HG03442 (cell line): ENCODE measurements at regions not wholly inside any gene's neighbourhood (a gene's known extent, or its start where the extent isn't known, plus 50 kb on each side); places are given as distances from the start of the nearest gene placed in this dataset.

Experiments
- ATAC-seq: cut with Tn5 transposase; IDR thresholded peaks from one replicate; pipeline ENCODE4 v1.9.1; 2021; ENCODE audit warnings: mild to moderate bottlenecking, moderate library complexity; ENCODE audit not compliant: unreplicated experiment

DNA sequence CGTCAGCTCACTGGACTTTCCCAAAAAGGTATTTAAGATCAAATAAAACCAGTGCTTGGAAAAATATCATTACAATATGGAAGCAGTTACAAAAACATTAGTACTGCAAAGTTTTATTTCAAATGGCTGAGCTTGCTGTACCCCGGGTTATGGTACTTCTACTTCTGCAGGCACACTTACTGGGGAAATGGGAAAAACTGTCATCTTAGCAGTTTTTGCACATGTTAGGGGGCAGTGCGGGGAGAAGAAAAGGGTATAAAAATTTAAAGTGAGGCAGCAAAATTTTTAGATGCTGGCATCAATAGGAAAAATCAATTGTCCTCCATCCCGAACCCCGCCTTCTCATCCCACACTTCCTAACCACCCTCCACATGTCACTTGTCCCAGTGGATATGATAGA, 133.4 kb downstream of the ATG4C start:
- ATAC-seq: no peak

DNA sequence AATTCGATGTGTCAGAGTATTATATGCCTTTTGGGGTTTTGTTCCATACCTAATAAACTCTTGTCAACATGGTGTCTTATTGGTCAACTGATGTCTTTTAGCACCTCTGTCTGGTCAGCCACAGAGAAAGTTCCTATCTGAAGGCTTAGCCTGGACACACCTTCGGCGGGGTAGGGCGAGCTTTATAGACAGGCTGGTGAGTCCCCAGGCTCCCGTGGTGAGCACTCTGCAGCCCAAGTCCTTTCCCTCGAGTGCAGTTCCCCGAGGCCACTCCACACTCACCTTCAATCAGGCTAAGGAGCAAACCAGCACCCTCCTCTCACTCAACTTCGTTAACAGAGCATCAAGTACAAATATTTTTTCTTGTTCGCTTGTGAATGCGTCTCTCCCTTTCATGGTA, 133.9 kb downstream of the ATG4C start:
- ATAC-seq: no peak

DNA sequence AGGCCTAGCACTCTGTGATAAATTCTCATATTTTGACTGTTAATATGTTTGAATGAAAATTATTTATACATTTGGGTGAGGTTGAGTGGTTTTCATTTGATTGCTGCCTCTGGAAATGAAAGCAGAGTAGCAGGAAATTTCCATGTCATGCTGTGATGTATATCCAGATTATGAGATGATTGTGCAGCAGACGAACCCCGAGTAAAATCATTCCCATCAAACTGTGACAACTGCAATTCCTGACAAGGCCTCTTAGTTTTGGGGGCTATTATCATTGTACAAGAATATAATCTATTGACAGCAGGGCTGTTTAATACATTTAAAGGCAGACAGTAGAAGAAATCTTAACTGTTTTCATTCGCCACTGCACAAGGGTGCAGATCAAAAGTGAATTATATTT, 134.8 kb downstream of the ATG4C start:
- no peak for ATAC-seq

DNA sequence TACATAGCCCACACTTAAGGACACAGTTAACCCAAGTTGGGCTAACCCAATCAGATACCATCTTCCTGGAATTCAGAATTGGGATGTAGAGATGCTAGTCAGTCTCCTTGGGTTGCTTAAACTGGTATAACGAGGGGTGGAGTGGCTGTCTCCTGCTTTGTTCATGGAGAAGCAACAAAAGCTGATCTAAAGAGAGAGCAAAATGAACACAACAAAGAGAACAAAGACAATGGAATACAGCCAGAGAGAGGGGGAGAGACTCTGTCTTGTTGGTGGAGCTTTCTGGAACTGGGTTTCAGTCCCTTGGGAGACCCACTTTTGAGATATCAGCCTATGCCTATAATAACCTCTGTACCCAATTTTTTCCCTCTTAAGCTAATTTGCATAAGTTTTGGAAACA, 138.1 kb downstream of the ATG4C start:
- ATAC-seq: no peak

DNA sequence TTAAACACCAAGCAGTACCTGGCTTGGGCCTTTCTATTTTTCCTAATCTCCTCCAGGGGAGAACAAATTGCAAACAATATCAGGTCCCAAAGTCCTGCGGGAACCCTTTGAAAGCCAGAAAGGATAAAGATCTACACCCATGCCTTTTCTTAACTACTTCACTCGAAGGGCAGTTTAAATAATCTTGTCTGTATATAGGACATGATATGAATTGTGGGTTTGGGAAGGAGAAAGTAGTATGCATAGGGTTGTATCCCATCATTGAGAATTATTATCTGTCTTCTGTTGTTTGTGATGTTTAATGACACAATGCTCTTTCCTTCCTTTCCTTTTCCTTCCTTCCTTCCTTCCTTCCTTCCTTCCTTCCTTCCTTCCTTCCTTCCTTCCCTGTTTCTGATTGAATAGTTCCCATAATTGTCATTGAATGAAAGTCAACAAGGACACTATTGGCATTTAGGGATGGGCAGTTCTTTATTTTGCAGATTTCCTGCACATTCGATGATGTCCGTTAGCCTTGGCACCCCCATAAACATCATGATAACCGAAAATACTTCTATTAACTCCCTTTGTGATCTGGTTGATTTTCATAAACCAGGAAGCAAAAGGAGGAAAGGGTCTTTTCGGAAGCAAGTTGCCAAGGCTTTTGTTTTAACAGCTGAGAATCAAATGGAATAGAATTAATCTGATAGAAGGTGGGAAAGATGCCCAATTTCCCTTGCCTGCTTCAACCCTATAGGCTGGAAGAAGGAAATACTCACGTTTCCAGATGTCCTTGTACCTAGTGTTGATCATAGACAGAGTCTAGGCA, 141.3 kb downstream of the ATG4C start:
- ATAC-seq: no peak

DNA sequence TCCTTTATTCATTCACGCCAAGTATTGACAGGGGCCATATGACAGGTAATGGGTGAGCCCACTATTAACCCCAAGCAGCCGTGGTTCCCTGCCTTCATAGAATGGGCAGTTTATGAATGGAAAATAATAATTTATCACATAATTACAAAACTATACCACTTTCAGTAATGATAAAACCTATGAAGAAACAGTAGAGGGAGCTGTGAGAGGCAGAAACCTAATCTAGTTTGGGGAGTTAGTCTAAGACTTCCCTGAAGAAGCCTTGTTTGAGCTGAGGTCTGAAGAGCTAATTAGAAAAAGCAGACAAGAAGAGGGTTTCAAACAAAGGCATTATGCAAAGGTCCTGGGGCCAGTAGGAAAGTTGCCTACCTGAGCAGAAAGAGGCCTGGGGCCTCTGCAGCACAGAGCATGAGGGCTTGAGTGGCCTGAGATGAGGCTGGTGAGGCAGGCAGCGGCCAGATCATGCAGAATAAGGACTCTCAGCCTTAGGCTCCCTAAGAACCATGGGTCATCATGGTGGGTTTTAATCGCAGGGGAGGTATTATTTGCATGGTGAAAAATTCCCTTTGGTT, 142.8 kb downstream of the ATG4C start:
- ATAC-seq: no peak

DNA sequence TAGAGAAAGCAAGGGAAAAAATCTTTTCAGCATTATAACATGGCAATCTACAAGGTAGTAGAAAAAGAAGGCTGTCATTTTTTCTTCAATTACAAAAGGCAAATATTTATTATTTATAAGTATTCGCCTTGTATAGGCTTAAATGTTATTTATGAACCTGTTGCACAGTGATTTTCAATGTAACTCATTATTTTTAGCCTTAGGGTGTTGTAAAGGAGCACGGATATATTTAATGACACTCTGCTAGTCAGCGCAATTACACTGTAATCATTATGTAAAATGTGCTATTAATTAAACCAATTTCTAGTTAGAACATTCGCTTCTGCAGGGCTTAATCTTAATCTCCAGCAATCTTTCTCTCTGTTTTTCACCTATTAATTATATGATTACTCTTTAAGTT, 145.0 kb downstream of the ATG4C start:
- ATAC-seq: no peak

DNA sequence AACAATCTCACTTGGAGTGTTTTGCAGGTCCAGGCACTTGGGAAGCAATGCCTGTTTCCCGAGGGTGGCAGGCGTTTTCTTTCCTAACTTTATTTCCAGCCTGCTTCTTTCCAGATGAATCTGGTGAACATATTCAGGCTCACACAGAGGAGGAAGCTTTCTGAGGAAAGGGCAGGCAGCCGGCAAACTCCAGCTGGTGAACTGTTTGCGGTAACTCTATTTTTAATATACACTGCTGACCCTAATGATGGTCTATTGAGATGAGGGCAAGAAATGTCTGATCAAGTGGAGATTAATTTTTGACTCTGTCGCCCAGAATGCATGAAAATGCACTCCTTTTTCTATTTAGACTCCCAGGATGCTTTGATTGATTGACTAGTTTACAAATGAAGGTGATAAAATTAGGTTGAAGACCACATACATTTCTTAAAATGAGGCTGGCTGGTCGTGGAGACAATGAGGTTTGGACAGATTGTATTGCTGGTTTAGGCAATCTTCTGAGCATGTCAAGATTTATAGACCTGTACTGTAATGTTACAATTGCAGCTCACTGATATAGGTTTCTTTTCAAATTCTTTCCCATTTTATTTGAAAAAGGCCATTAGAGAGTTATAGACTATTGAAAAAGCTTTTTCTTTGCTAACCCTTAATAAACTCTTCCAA, 153.8 kb downstream of the ATG4C start:
- no peak for ATAC-seq

DNA sequence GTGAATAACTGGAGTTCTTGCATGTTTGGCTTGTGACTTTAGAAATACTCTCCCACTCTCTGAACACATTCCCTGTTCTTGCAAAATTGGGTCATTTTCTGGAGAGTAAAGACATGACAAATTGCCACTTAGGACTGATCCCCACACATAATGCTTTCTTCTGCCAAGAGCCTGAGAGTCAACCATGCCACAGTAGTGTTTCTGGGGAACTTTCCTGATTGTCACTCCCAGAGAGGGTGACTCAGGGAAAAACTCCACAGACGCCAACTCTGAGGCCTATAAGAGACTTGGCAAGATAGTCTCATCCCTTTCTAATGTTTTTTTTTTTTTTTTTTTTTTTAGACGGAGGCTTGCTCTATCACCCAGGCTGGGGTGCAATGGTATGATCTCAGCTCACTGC, 157.8 kb downstream of the ATG4C start:
- ATAC-seq: no peak

DNA sequence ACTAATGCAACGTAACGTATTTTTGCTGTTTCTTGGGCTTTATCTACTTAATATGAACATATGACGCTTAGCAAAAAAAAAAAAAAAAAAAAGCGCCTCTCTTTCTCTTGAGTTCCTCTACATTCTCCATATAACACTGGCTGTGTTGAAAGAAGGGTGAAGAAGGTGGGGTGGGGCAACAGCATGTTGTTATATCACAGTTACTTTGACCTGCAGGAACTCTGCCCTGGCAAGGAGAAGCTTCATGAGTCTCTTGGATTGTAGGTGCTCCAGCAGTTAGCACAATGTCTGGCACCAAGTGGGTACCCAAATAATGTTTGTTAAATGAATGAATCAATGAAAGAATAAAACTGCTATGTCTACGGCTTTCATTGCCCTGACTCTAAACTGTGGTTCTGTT, 162.6 kb downstream of the ATG4C start:
- ATAC-seq: no peak

DNA sequence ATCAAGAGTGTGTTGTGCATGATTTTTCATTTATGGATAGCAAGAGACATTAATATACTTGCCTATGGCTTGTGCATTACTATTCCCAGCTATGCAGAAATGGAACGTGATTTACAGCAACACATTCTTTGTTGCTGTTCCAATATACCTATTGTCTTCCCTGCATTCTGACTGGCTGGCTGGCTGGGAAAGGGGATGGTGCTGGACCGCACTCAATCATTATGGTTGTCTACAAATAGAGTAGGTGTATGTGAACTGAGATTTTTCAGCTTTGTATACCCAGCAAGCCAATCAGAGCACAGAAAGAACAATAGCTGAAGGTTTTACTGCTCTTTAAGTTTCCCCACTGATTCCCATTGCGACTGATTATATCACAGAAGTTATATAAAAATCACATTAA, 167.5 kb downstream of the ATG4C start:
- ATAC-seq: no peak

DNA sequence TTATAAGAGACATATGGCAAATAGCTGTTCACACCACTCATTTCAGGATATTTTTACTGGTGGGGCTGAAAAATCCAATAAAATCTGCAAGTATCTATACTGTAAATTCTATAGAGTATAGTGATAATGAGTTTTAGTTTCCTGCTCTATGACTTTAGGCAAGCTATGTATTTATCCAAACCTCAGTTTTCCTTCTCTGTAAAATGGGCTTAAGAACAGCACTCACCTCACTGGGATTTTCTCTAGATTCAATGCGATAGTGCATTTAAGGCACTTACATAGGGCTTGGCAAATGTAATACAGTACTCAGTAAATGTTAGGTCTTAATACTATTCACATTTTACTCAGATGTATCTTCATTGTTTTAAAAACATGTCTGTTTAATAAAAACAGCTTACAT, 168.7 kb downstream of the ATG4C start:
- ATAC-seq: no peak

DNA sequence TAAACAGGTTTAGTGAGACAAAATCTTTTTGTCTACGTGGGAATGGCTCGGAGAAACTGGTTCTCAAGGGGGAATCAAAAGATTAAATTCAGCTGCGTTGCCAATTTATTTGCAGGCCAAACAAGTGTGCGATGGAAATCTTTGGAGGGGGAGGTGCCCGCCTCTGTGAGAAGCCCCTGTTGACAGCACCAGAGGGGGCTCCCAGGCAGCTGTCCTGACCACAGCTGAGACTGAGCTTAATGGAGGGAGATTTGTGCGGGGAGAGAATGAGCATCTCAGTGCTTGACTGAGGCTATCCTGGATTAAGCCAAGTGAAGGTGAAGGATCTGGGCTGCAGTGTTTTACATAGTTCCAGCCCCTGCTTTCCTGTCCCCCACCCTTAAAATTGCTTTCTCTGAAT, 169.7 kb downstream of the ATG4C start:
- ATAC-seq: no peak

DNA sequence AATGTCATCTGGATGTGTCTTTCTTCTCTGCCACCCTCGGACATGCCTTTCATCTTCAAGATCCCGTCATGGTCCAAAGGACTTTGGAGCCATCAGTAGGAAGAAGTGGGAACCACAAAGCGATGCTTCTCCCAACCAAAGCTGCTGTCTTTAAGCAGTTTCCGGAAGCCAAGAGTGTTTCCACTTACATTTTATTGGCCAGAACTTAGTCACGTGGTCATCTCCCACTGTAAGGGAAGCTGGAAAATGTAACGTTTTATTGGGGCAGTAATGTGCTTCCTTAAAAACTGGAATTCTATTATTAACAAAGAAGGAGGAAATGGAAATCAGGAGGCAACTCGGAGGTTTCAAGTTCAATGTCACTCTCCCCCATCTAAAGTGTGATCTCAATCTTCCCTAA, 170.8 kb downstream of the ATG4C start:
- no peak for ATAC-seq

DNA sequence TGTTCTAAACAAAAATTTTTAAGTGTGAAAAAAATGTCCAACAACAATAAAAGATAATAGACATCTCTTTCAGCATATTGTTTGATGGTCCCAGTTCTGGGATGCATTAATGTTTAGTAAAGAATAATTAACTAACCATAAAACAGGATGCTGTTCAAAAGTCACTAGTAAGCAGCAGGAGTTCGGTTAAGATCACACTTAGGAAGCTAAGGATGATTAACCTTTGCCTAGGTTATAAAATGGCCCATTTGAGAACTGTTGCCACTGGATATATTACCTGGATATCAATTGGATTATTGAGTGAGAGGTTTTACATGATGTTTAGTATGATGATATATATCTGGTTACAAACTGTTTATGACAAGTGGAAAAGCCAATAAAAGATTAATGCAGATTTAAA, 171.7 kb downstream of the ATG4C start:
- ATAC-seq: no peak

DNA sequence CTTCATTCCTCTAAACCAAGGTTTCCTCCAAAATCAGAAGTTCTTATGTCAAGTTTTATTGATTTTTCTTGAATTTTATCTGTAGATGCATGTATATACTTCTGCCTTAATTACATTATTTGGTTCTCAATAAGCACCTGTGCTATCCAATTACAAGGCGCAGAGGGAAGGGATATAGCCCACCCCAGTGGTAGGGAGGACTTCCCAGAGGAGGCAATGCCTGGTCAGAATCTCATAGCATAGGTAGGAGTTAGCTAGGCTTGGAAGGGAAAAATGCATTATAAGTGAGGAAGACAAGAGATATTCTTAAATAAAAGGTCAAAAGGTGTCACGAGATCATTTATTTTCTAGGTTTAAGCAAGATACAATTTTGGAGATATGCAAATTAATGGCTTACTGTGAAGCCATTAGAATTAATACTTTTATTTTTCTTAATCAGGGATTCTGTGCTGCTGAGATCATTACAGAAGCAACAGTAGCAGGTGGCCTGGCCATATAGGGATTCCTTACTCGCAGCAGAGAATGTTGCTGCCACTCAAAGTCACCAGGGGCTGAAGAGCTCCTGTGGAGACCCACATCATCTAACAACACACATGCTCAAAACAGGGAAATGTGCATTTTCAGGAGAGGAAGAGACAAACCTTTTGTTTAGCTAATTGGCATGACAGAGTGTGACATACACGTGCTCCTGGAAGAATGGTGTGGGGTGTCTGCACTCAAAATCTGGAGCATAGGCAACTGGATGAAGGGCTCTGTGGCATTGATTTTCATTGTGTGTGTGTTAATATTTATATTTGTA, 178.3 kb downstream of the ATG4C start:
- no peak for ATAC-seq

DNA sequence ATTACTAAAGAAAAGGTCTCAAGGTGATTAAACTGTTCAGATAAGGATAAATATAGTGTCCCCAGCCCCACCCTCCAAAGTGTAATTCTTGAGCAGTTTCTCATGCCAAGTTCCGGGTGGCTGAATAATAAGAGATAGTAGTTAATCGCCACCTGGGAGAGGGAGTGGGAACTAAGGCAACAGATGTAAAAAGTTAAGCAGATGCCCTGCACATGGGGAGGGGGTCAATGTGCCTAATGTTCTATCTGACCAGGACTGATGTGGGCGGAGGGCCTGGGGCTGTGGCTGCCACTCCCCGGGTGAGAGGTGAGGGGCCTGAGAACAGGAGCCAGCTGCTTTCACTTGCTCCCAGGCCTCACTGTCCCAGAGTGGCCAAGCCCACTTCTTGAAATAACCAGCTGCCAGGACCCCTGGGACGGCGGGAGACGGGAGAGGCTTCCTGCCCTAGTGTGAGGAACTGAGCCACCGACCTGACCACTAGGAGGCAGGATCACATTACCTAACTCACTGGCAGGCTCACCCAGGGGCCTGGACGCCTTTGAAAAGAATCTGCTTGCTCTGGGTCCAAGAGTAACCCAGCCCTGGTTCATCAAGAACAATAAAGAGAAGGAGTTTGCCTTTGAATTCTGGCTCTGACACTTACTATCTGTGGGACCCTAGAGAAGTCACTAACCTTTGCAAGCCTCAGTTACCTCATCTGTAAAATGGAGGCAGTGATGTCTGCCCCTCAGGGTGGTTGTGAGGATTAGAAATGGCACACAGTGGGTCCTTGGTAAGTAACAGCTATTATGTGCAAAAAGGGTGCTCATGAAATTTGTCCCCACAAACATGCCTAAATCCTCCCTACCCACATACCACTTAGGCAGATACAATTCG, 179.2 kb downstream of the ATG4C start:
- ATAC-seq: peak; percentile 72

DNA sequence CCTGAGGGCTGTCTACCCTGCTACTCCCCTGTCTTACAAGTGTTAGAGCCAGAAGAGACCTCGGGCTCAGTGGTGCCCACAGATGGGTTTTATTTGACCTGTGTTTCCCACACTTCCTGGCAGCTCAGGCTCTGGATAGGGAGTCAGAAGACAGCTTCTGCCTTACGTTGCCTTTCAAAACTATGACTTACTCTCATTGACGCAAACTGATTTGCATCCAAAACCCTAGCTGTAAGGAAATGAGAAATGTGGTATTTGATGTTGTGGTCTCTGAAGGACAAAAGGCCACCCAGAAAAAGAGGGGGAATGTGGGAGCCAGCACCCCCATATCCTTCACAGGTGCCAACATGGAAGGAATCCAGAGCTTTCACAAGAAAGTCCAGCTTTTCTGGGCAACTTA, 180.2 kb downstream of the ATG4C start:
- ATAC-seq: peak; percentile 51

DNA sequence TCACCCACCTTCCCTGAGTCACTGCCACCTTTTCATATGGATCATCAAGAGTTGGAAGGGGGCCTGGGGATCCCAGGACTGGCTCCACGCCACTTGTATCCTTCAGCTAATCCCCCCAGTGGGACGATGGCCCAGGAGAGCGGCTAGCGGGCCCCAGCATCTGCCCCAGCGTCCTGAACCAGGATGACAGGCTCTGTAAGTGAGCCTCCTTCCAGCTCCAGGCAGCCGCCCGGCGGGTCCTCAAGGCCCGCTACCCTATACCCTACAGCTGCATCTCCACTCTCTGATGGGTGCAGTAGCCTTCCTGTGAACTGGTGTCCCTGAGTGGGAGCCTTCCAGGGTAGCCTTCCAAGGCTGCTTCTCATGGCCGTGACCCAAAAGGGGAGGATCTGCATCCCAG, 183.1 kb downstream of the ATG4C start:
- no peak for ATAC-seq

DNA sequence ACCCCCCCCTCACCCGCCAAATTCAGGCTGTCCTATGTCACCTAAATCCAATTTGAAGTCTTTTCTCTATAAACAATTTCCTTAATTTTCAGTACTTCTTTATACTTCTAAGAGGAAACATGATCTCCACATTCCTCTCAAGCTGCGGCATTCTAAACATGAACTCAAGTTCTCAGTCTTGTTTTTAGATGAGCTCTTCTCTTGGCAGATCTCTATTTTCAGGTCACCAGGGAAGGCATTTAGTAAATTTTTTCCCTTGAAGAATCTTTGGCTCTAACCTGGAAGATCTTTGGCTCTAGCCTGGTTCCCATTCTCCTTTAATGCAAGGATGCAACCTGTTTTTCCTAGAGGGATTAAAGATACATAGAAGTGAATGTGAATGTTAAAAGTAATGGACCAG, 193.4 kb downstream of the ATG4C start:
- no peak for ATAC-seq

DNA sequence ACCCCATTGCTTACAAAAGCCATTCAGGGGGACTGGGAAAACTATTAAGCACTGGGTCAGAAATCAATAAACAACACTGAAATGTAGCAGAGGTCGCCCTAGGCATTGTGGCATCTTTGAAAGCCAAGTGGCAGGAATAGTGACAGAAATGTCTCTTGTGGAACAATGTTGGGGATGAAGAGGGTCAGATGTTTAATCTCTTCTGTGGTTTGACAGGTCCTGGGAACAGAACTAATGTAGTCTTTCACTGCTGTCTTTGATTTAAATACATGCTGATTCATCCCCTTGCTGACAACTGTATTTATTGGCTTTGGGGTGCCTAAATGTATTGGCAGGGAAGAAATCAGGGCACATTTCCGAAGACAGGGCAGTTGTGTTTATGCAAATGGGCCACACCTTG, 194.8 kb downstream of the ATG4C start:
- ATAC-seq: no peak
